Sigmoid colon (tissue), 6 donors: ENCODE measurements at regions not wholly inside any gene's neighbourhood (a gene's known extent, or its start where the extent isn't known, plus 50 kb on each side); places are given as distances from the start of the nearest gene placed in this dataset.
A peak's percentile ranks its signal among the peaks of the same experiment; 100 is the strongest.

Experiments
- DNase-seq: peaks from one replicate; pipeline ENCODE4 v3.0.0-alpha.2; 2019
- H3K27ac ChIP-seq, 4 donors: fragments of 200-600 bp; sonication (generic); one replicate each; pipeline ENCODE4 v1.5.1; 2016 to 2019; ENCODE audit warnings: mild to moderate bottlenecking in 1 of 4
- H3K27me3 ChIP-seq, 3 donors: fragments of 200-600 bp; sonication (generic); one replicate each; pipeline ENCODE4 v1.5.1; 2019; ENCODE audit warnings: mild to moderate bottlenecking in 1 of 3
- H3K36me3 ChIP-seq, 4 donors: fragments of 200-600 bp; sonication (generic); one replicate each; pipeline ENCODE4 v1.5.1; 2016 to 2019
- H3K4me1 ChIP-seq, 4 donors: fragments of 200-600 bp; sonication (generic); one replicate each; pipeline ENCODE4 v1.5.1; 2017 to 2019
- H3K4me3 ChIP-seq, 4 donors: fragments of 200-600 bp; sonication (generic); one replicate each; pipeline ENCODE4 v1.5.1; 2017 to 2019; ENCODE audit warnings: mild to moderate bottlenecking in 2 of 4, moderate library complexity in 1 of 4
- H3K9me3 ChIP-seq, 4 donors: fragments of 200-600 bp in 3 of 4; sonication (generic) in 3 of 4; one replicate each; pipeline versions ENCODE4 v1.5.1 to v1.6.1; 2013 to 2019
- EP300 ChIP-seq, 4 donors: sonication (generic); formaldehyde crosslinking; IDR thresholded peaks; one replicate each; pipeline ENCODE4 v1.6.1; 2017; ENCODE audit warnings: antibody characterized with exemption in 4 of 4
- POLR2A ChIP-seq, 2 donors: fragments of 450-650 bp; IDR thresholded peaks; one replicate each; pipeline ENCODE4 v1.6.1; 2016; ENCODE audit warnings: antibody characterized with exemption in 2 of 2, mild to moderate bottlenecking in 2 of 2, moderate library complexity in 2 of 2
- POLR2AphosphoS5 ChIP-seq, 4 donors: sonication (generic); formaldehyde crosslinking; IDR thresholded peaks; one replicate each; pipeline ENCODE4 v1.6.1; 2017; ENCODE audit warnings: antibody characterized with exemption in 4 of 4
- WGBS, 2 donors: extraction: QIAGEN DNeasy Blood & Tissue Kit; methylation state at CpG; one replicate each; pipeline ENCODE4 v1.1.7; 2013; 5-methylcytosine and 5-hydroxymethylcytosine counted together
- intact Hi-C: fragments of 100-400 bp; cut with DNase I; formaldehyde crosslinking; loops from one replicate; pipeline ENCODE4 v1.15.1; 2023
- TF ChIP-seq, protein P1 (sequence below), 4 experiments: fragments of 450-650 bp in 3 of 4; fragments of 200-600 bp in 1 of 4; IDR thresholded peaks; one replicate each; pipeline ENCODE4 v1.5.1; 2016 to 2019; ENCODE audit warnings: antibody characterized with exemption in 4 of 4, mild to moderate bottlenecking in 3 of 4, moderate library complexity in 2 of 4
- donor health status: healthy with polysubstance abuse.
- donor health status: healthy.

DNA sequence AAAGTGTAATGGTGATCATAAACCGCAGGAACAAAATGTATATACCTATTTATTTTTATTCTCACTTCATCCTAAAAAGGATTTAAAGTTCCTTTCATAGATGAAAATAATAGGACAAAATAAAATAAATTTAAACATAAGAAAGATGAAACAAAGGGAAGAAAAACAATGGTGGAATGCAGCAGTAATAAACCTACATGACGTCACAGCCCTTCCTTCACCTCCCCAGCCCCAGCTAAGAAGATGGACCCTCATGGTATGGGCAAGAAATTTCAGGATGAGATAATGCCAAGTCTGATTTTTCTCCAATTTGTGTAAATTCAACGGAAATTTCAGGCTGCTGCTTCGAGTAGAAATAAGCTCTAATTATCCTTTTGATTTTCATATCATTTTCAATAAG is 381.0 kb downstream of the LRIG3 start:
- TF ChIP-seq EP300 (IDR thresholded peaks at IDR 0.05) = no peak
- no peak for TF ChIP-seq POLR2AphosphoS5 (IDR thresholded peaks at IDR 0.05)
- no peak for TF ChIP-seq POLR2A (IDR thresholded peaks at IDR 0.05)
- TF ChIP-seq, protein P1, sequence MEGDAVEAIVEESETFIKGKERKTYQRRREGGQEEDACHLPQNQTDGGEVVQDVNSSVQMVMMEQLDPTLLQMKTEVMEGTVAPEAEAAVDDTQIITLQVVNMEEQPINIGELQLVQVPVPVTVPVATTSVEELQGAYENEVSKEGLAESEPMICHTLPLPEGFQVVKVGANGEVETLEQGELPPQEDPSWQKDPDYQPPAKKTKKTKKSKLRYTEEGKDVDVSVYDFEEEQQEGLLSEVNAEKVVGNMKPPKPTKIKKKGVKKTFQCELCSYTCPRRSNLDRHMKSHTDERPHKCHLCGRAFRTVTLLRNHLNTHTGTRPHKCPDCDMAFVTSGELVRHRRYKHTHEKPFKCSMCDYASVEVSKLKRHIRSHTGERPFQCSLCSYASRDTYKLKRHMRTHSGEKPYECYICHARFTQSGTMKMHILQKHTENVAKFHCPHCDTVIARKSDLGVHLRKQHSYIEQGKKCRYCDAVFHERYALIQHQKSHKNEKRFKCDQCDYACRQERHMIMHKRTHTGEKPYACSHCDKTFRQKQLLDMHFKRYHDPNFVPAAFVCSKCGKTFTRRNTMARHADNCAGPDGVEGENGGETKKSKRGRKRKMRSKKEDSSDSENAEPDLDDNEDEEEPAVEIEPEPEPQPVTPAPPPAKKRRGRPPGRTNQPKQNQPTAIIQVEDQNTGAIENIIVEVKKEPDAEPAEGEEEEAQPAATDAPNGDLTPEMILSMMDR (IDR thresholded peaks at IDR 0.05) = no peak
- WGBS, 2 donors = 59 to 86% methylated on average over 4 of the region's 4 CpGs
- DNase-seq = no peak
- Histone ChIP-seq H3K9me3 (no peaks in the 10 kb centered on the region), H3K27ac (no peak overlapping the region), H3K4me3 (no peak overlapping the region), H3K36me3 (no peaks in the 10 kb centered on the region), H3K27me3 (no peaks in the 10 kb centered on the region), H3K4me1 (peaks cover 0 to 24% (median 15%) of the 10 kb centered on the region in 4 donors)
- intact Hi-C loops = loop anchor here (10.0 kb wide), 1 partner anchor 194 kb away; no protein-coding TSS in a partner anchor

DNA sequence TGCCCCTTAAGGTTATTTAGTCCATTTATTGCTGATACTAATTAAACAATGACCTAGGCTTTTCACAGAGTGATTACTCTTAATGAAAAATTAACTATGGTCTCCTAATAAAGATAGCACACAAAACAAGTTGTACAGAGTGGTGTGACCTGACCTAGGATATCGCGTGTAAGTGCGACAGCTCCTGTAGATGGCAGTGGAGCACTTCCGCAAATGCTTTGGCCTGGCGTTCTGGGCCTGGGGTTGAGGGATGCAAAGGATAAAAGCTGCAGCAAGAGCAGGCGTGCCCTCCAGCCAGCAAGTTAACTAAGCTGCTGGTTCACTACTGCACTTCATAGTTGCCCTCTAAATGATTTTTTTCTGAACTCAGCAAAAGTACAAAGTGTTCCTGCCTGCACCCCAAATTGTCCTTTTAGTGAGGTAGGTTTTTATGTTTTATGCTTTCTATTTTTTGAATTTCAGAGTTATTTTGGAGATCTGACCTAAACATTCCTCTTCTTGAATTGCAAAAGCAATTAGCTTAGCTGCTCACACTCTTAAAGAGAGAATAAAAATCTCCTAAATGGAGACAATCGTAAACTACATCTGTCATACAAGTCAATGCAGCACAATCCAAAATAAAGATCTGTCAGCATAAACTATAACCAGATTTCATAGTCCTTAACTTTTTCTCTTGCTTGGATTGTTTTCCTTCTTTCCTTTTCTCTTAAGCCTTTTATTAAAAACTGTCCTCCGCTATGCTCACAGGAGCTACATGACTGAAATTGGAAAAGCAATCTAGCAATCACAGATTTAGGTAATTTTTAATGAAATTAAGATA is 379.6 kb downstream of the LRIG3 start:
- DNase-seq = peak; percentile 90
- H3K27me3 ChIP-seq = no peaks in the 10 kb centered on the region
- no peak overlapping the region for H3K4me3 ChIP-seq
- H3K27ac ChIP-seq = peak overlapping the region in 3 of 4 donors; percentile 1 to 16 (median 7)
- H3K4me1 ChIP-seq = peaks cover 0 to 24% (median 15%) of the 10 kb centered on the region in 4 donors
- intact Hi-C loops = loop anchor here (2.0 to 5.0 kb wide), 3 partner anchors 378 to 612 kb away; no protein-coding TSS in a partner anchor
- H3K9me3 ChIP-seq = no peaks in the 10 kb centered on the region
- 28 to 35% methylated on average over 8 of the region's 8 CpGs for WGBS, 2 donors
- H3K36me3 ChIP-seq = no peaks in the 10 kb centered on the region
- TF ChIP-seq, protein P1 (IDR thresholded peaks at IDR 0.05) = peak; percentile 56 to 70 (median 65)
- peak in 1 of 4 donors; percentile 20 for TF ChIP-seq POLR2AphosphoS5 (IDR thresholded peaks at IDR 0.05)
- TF ChIP-seq POLR2A (IDR thresholded peaks at IDR 0.05) = no peak
- TF ChIP-seq EP300 (IDR thresholded peaks at IDR 0.05) = no peak

- intact Hi-C loops = loop anchor here (2.0 to 5.0 kb wide), 3 partner anchors 378 to 611 kb away; no protein-coding TSS in a partner anchor
- Histone ChIP-seq H3K4me1 (peaks cover 0 to 24% (median 14%) of the 10 kb centered on the region in 4 donors), H3K36me3 (no peaks in the 10 kb centered on the region), H3K27ac (peak overlapping the region in 2 of 4 donors; percentile 1 to 7), H3K9me3 (no peaks in the 10 kb centered on the region), H3K4me3 (no peak overlapping the region), H3K27me3 (no peaks in the 10 kb centered on the region)
- WGBS, 2 donors = 91 to 93% methylated on average over 3 of the region's 3 CpGs
- no peak for DNase-seq
- TF ChIP-seq POLR2AphosphoS5 (IDR thresholded peaks at IDR 0.05) (no peak), POLR2A (IDR thresholded peaks at IDR 0.05) (no peak), EP300 (IDR thresholded peaks at IDR 0.05) (no peak)
- TF ChIP-seq, protein P1 (IDR thresholded peaks at IDR 0.05) = no peak
These were observed 379.0 kb downstream of the LRIG3 start for GRCh38 chr12:58541300-58541690.

GRCh38 chr12:58544281-58544680 is 376.0 kb downstream of the LRIG3 start:
- WGBS, 2 donors = 75 to 89% methylated on average over 1 of the region's 1 CpG
- Histone ChIP-seq H3K9me3 (no peaks in the 10 kb centered on the region), H3K4me3 (no peak overlapping the region), H3K27me3 (no peaks in the 10 kb centered on the region), H3K36me3 (no peaks in the 10 kb centered on the region), H3K27ac (no peak overlapping the region), H3K4me1 (peaks cover 0 to 17% (median 6%) of the 10 kb centered on the region in 4 donors)
- intact Hi-C loops = loop anchor here (5.0 kb wide), 2 partner anchors 543 to 608 kb away; no protein-coding TSS in a partner anchor
- TF ChIP-seq EP300 (IDR thresholded peaks at IDR 0.05) (no peak), POLR2A (IDR thresholded peaks at IDR 0.05) (no peak), POLR2AphosphoS5 (IDR thresholded peaks at IDR 0.05) (no peak)
- TF ChIP-seq, protein P1 (IDR thresholded peaks at IDR 0.05) = no peak
- no peak for DNase-seq
